Activated naive CD8-positive, alpha-beta T cell treated with anti-CD3 and anti-CD28 coated beads, Interleukin-2, amount 50 U/mL, for 24 hours (primary cell): ENCODE measurements at regions not wholly inside any gene's neighbourhood (a gene's known extent, or its start where the extent isn't known, plus 50 kb on each side); places are given as distances from the start of the nearest gene placed in this dataset.
"Not testable (repeated sequence)": the region's sequence is repeated elsewhere in the genome, so short reads cannot be mapped to it uniquely, and the experiment has no call there.

Experiments
- ATAC-seq: fragments of 150-1000 bp; cut with Tn5 transposase; one replicate; pipeline ENCODE4 v1.10.0; 2021
- DNase-seq: peaks from one replicate; pipeline ENCODE4 v3.0.0; 2021
- H3K27ac Mint-ChIP-seq: one replicate; pipeline ENCODE4 v1.8.0; 2021; ENCODE audit warnings: mild to moderate bottlenecking, mixed read lengths
- H3K27me3 Mint-ChIP-seq: one replicate; pipeline ENCODE4 v1.8.0; 2021; ENCODE audit warnings: mixed read lengths
- H3K36me3 Mint-ChIP-seq: one replicate; pipeline ENCODE4 v1.8.0; 2021; ENCODE audit warnings: low read depth, mixed read lengths
- H3K4me1 Mint-ChIP-seq: one replicate; pipeline ENCODE4 v1.8.0; 2021; ENCODE audit warnings: mixed read lengths
- H3K4me3 Mint-ChIP-seq: one replicate; pipeline ENCODE4 v1.8.0; 2021; ENCODE audit warnings: mild to moderate bottlenecking, moderate library complexity, mixed read lengths
- H3K9me3 Mint-ChIP-seq: one replicate; pipeline ENCODE4 v1.8.0; 2021; ENCODE audit warnings: mixed read lengths

DNA sequence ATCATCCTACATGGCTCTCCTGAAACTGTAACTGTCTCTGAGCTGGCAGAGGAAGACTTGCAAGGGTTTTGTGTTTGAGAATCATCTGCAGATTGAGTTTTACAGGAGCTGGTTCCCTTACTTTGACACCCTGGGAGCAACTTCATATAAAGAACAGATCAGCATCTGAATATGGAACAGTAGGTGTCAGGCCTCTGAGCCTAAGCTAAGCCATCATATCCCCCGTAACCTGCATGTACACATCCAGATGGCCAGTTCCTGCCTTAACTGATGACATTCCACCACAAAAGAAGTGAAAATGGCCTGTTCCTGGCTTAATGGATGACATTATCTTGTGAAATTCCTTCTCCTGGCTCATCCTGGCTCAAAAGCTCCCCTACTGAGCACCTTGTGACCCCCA lies 238.1 kb upstream of the P2RY1 start:
- not testable (repeated sequence) for H3K4me3 Mint-ChIP-seq, H3K27ac Mint-ChIP-seq, H3K36me3 Mint-ChIP-seq, H3K27me3 Mint-ChIP-seq, H3K9me3 Mint-ChIP-seq, ATAC-seq, DNase-seq
- H3K4me1 Mint-ChIP-seq: peaks cover 14% of the 10 kb centered on the region

DNA sequence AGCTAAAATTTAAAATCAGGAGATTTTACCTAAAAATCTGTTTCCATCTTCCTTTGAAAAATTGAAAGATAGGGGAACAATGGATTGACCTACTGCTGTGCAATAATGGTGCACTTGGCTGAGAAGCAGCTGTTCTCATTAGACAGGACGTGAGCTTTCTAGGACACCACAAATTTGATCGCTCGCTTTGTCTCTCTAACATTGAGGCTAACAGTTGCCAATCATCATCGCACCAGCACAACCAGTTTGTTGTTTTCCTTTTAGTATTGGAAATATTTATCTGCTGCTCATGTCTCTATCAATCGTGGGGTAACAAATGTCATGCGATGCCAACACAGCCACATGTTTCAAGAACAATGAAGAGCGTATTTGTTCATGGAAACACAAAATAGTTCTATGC lies 228.8 kb upstream of the P2RY1 start:
- H3K4me3 Mint-ChIP-seq: no peak overlapping the region
- no peak for DNase-seq
- peaks cover 4% of the 10 kb centered on the region for H3K9me3 Mint-ChIP-seq

DNA sequence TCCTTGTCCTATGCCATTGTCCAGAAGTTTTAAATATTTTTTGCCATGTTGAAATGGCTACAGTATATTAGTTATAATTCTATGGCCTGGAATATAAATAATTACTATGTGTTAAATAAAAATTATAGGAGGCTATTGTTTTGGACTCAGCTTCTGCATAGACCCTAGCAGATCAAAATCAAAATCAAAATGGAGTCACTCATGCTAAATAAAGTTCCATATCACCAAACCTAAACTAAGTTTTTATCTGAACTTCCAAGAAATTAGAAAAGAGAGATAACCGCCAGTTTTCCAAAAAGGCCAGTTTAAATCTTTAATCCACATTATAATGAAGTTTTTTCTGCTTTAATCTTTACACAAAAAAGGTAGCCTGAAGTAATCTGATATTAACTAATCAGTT lies 227.8 kb upstream of the P2RY1 start:
- Mint-ChIP-seq H3K27me3 (peaks cover 3% of the 10 kb centered on the region), H3K36me3 (no peaks in the 10 kb centered on the region), H3K4me1 (no peaks in the 10 kb centered on the region), H3K27ac (no peak overlapping the region), H3K4me3 (no peak overlapping the region), H3K9me3 (peaks cover 4% of the 10 kb centered on the region)
- DNase-seq (no peak), ATAC-seq (no peak)

More for the DNA sequence above, 228.8 kb upstream of the P2RY1 start:
- no peaks in the 10 kb centered on the region for H3K4me1 Mint-ChIP-seq
- ATAC-seq: no peak
- peaks cover 1% of the 10 kb centered on the region for H3K27me3 Mint-ChIP-seq
- no peaks in the 10 kb centered on the region for H3K36me3 Mint-ChIP-seq
- no peak overlapping the region for H3K27ac Mint-ChIP-seq

DNA sequence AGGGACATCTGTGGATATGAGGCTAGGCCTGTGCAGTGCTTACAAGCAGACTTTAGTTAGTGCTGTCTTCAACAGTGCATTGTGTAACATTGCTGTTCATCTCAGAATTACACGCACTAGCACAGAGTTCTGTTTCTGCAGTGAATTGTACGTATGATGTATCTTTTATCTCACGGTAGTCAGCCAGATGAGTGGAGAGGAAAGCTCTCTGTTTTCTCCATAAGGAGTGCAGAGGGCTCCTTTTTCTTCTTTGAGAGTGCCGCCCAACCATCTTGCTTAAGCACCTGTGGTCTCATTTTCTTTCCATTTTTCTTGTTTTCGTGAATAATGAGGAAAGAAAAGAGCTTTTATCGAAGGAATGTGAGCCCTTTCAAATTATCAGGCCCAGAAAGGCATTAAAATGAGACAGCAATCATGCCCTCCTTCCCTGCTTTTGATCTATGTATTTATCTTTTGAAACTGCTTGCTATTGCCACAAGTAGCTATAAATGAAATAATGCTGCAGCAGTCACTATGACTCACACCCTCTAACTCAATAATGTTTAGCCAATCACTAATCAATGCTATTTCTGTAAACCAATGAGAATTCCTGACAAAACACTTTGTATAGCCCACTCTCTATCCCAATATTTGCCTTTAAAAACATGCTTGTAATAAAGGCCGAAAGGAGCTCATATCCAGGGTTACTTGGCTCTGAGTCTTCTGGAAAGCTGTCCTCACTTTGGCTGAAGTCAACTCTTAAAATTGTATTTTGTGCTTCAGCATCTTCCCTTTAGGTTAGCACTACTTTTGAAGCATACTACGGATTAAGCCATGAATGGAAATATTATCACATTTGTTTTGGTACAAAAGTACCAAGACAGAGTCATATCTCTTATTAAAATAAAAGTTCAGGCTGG lies 226.0 kb upstream of the P2RY1 start:
- ATAC-seq (no peak), DNase-seq (no peak)
- Mint-ChIP-seq H3K4me3 (no peak overlapping the region), H3K36me3 (no peaks in the 10 kb centered on the region), H3K27me3 (peaks cover 3% of the 10 kb centered on the region), H3K9me3 (no peaks in the 10 kb centered on the region), H3K27ac (no peak overlapping the region), H3K4me1 (no peaks in the 10 kb centered on the region)

DNA sequence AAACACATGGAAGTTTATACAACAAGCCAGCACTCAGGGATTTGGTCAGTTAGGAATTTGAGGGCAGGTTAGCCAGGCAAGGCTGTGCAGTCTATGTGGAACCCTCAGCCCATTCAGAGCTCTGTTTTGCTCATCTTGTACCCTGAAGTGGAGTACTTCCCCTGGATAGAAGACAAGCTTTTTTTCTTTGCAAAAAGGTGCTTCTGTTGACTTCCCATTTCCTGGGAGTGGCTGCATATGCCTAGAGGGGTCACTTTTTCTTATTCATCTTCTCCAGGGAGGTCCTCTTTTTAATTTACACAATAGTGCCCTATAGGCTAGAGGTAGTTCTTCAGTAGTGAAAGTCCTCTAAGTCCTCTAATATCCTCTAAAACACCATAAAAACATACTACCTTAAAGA lies 225.0 kb upstream of the P2RY1 start:
- Mint-ChIP-seq H3K4me3 (no peak overlapping the region), H3K27ac (no peak overlapping the region), H3K36me3 (no peaks in the 10 kb centered on the region), H3K27me3 (peaks cover 2% of the 10 kb centered on the region), H3K9me3 (no peaks in the 10 kb centered on the region), H3K4me1 (no peaks in the 10 kb centered on the region)
- ATAC-seq (no peak), DNase-seq (no peak)

DNA sequence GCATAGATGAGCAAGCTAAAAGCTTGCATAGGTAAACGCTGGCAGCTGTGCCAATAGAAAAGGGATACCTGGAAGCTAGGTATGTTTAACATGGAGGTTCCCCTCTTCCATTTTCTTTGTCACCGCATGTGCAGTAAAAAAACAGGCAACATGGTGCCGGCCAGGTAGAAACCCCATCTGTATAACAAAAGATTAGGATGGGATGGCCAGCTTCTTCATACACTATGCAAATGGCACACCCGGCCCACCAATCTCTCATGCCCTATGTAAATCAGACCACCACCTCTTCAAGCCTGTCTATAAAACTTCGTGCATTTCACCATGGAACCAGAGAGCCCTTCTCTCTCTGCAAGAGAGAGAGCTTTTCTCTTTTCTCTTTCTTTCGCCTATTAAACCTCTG lies 224.3 kb upstream of the P2RY1 start:
- Mint-ChIP-seq H3K4me3 (no peak overlapping the region), H3K27ac (no peak overlapping the region), H3K36me3 (no peaks in the 10 kb centered on the region), H3K27me3 (peaks cover 2% of the 10 kb centered on the region), H3K4me1 (no peaks in the 10 kb centered on the region), H3K9me3 (no peaks in the 10 kb centered on the region)
- no peak for DNase-seq
- ATAC-seq: no peak

DNA sequence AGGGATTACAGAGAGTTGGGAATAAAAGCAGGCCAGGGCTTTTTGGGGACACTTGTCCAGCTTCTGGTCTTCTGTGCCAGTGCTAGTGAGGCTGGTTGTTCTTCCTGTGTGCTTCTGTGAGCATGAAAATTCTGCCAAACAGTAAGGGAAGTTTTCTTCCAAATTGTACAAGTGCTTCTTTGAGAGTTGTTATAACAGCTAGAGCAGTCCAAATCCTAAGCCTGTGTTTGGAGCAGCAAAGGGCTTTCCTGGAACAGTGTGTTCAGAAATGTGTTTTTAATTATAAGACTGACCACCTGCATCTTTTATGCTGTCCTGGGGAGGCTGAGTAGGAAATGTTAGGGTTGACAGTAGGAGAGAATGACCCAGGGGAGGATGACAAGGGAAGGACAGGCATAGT lies 223.0 kb upstream of the P2RY1 start:
- Mint-ChIP-seq H3K9me3 (no peaks in the 10 kb centered on the region), H3K27ac (no peak overlapping the region), H3K4me3 (no peak overlapping the region), H3K36me3 (no peaks in the 10 kb centered on the region), H3K4me1 (no peaks in the 10 kb centered on the region), H3K27me3 (peaks cover 2% of the 10 kb centered on the region)
- DNase-seq (no peak), ATAC-seq (no peak)

DNA sequence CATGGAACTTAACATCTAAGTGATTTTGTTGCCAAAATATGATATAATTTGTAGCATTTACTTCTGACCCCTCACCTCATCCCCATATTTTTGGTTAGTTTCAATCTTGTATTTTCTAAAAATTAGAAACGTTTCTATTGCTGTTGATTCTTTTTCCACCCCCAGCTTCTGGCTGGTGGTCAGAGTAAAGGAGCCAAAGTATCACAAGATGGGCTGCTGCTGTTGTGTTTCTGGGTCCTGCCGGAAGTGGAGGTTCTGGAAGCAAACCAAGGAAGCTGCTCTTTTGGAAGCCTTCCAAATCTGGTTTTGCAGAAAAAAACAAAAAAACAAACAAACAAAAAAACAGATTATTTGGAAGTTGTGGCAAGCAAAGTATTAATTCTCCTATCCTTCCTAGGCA lies 221.1 kb upstream of the P2RY1 start:
- no peak for ATAC-seq
- Mint-ChIP-seq H3K4me1 (no peaks in the 10 kb centered on the region), H3K36me3 (no peaks in the 10 kb centered on the region), H3K27me3 (peaks cover 2% of the 10 kb centered on the region), H3K9me3 (no peaks in the 10 kb centered on the region), H3K4me3 (no peak overlapping the region), H3K27ac (no peak overlapping the region)
- DNase-seq: no peak

DNA sequence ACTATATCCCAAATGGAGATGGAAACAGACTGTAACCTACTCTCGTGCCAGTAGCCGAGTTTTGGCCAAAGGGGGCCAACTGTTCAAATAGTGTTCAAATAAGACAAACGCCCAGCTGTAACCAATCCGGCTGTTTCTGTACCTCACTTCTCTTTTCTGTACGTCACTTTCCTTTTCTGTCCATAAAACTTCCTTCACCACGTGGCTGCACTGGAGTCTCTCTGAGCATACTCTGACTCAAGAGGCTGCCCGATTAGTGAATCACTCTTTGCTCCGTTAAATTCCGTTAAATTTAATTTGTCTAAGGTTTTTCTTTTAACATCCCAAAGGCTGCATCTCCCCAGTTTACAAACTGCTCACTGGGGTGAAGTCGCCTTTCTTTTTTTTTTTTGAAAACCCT lies 219.2 kb upstream of the P2RY1 start:
- Mint-ChIP-seq H3K27me3 (peaks cover 2% of the 10 kb centered on the region), H3K27ac (no peak overlapping the region), H3K4me1 (no peaks in the 10 kb centered on the region), H3K4me3 (no peak overlapping the region), H3K36me3 (no peaks in the 10 kb centered on the region), H3K9me3 (no peaks in the 10 kb centered on the region)
- ATAC-seq (no peak), DNase-seq (no peak)

DNA sequence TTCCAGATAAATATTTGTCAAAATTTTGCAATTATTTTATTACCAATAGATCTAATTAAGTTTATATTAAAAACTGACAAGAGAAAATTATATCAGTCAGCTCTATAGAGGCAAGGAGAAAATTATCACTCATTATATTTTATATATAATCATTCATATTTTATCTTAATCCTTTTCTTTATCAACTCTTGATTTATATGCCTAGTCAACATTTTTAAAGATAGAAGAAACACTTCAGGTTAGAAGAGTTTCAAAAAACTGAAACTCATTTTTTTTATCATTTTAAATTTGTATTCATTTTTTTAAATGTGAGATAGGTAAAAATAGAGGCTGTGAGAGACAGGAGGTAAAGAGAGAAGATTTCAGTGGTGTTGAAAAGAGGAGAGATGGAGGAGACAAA lies 217.3 kb upstream of the P2RY1 start:
- H3K4me1 Mint-ChIP-seq: no peaks in the 10 kb centered on the region
- H3K4me3 Mint-ChIP-seq: no peak overlapping the region
- H3K9me3 Mint-ChIP-seq: no peaks in the 10 kb centered on the region
- H3K27ac Mint-ChIP-seq: no peak overlapping the region
- no peak for DNase-seq
- no peaks in the 10 kb centered on the region for H3K27me3 Mint-ChIP-seq
- H3K36me3 Mint-ChIP-seq: no peaks in the 10 kb centered on the region
- no peak for ATAC-seq

DNA sequence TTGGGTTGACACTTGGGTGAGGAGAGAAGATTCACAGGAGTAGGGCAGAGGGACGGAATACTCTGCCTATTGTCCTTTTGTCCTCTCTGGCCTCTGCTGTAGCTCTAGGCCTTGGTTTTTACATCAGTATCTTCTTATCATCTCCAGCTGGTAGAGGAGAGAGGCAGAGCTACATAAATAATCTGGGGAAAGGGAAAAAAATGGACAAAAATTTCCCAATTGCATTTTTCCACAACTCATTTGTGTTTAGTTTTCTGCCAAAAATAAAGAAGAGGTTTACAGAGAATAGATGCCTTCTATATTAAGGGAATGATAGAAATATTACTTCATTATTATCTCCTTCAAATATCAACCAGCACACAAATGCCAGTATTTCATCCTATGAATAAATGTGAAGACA lies 216.4 kb upstream of the P2RY1 start:
- Mint-ChIP-seq H3K9me3 (no peaks in the 10 kb centered on the region), H3K27me3 (no peaks in the 10 kb centered on the region), H3K4me1 (no peaks in the 10 kb centered on the region), H3K36me3 (no peaks in the 10 kb centered on the region), H3K27ac (no peak overlapping the region), H3K4me3 (no peak overlapping the region)
- ATAC-seq (no peak), DNase-seq (no peak)

DNA sequence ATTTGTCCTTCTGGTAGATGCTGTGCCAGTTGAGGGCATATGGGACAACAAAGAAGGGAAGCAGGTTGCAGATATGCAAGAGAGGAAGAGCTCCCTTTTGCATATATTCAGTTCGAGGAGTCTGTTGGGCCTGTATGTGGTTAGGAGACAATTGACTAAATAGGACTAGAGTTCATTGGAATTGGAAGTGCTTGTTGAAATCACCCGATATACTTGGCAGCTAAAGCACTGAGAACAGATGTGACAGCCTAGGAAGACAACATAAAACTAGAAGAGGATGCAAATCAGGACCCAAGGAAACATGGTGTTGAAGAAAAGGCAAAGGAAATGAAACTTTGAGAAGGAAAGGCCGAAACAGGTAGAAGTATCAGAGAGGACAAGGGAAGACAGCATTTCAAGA lies 215.2 kb upstream of the P2RY1 start:
- H3K9me3 Mint-ChIP-seq: no peaks in the 10 kb centered on the region
- DNase-seq (no peak), ATAC-seq (no peak)
- H3K4me3 Mint-ChIP-seq: no peak overlapping the region
- no peaks in the 10 kb centered on the region for H3K36me3 Mint-ChIP-seq
- H3K27me3 Mint-ChIP-seq: no peaks in the 10 kb centered on the region
- H3K27ac Mint-ChIP-seq: no peak overlapping the region
- H3K4me1 Mint-ChIP-seq: no peaks in the 10 kb centered on the region

DNA sequence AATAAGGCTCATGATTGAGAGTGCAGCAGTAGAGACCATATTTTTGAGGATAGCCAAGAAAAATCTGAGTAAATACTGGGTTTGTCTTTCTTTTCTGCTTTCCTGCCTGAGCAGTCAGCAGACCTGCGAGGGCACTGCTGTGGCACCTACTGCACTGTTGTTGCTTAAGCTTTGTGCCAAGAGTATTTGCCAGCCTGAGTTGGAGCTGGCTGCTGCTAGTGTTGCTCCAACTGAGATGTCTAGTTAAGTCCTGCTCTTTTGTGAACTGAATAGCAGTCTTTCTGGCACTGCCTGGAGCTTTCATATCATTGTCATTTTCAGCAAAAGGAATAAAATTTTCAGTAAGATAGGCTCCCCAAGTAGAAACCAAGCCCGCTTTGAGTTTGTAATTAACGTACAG lies 214.5 kb upstream of the P2RY1 start:
- Mint-ChIP-seq H3K36me3 (no peaks in the 10 kb centered on the region), H3K27ac (no peak overlapping the region)

DNA sequence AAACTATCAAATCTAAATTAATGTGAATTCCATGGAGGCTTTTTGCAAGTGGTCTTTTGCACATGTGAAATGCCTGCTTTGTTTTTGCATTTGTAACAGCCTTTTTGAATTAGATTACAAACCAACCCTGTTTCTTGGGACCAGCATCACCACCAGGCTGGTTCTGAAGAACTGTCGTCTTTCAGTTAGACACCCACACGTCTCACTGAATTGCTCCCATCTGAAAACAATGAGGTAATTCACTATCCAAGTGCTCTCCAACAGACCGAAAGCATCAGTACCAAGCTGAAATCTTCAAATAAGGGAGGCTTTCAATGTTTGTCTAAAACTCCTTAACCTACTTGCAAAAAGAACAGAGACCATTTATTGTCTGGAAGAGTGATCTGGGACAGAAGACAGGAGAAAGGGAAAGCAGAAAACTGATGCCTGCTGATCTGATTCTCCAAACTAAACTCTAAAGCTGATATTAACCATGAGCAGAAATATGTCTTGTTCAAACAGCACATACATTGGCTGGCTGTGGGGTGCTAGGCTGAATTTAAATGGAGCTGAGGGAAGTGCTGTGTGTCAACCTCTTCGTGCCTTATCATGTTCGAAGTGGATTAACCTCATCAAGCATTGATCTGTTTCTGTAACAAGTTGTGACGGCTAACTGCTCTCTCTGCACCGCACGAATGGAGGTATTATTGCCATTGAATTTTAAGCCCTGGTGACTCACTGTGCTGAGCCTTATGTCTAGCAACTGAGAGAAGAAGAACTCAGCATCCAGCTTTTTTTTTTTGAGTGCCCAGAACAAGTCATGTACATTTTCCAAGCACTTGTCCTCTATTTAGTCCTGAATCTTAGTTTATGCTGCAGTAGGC lies 213.7 kb upstream of the P2RY1 start:
- Mint-ChIP-seq H3K36me3 (no peaks in the 10 kb centered on the region), H3K4me1 (no peaks in the 10 kb centered on the region), H3K4me3 (no peak overlapping the region), H3K27me3 (no peaks in the 10 kb centered on the region), H3K27ac (no peak overlapping the region), H3K9me3 (no peaks in the 10 kb centered on the region)
- DNase-seq (no peak), ATAC-seq (no peak)

More for the DNA sequence above, 214.5 kb upstream of the P2RY1 start:
- Mint-ChIP-seq H3K27me3 (no peaks in the 10 kb centered on the region), H3K4me3 (no peak overlapping the region), H3K9me3 (no peaks in the 10 kb centered on the region), H3K4me1 (no peaks in the 10 kb centered on the region)
- ATAC-seq (no peak), DNase-seq (no peak)
